HepG2 (cell line): ENCODE measurements at regions not wholly inside any gene's neighbourhood (a gene's known extent, or its start where the extent isn't known, plus 50 kb on each side); places are given as distances from the start of the nearest gene placed in this dataset.

Experiments
- ATAC-seq: fragments of 200-7000 bp; cut with Tn5 transposase; 3 replicates; pipeline ENCODE4 v1.9.1; 2020; ENCODE audit warnings: mild to moderate bottlenecking, moderate library complexity
- BruUV-seq: library from RNA; stranded (reverse); fragments of 400-500 nt; replicated peaks from 2 replicates; lab custom pipeline; 2021; lab: Mats Ljungman, UMichigan
- CTCF ChIA-PET: fragments of 300-600 bp; formaldehyde crosslinking; extraction: SDS; loops from one replicate; lab custom pipeline; 2021; ENCODE audit warnings: low total read pairs, inconsistent platforms, low intra/inter-chr PET ratio; lab: Yijun Ruan, JAX
- POLR2A ChIA-PET: fragments of 350-600 bp; sonication (Branson Sonifier 250); formaldehyde crosslinking; loops from one replicate; lab custom pipeline; 2020; ENCODE audit warnings: antibody characterized with exemption, inconsistent platforms; lab: Yijun Ruan, JAX
- DNase-seq: peaks from one replicate; pipeline ENCODE4 v3.0.0-alpha.2; 2015; ENCODE audit warnings: low spot score
- FAIRE-seq: peaks from 3 replicates; lab custom pipeline; 2011; peaks lifted over from hg19 to GRCh38; lab: Jason Lieb, UNC
- H2AFZ ChIP-seq: one replicate; pipeline ENCODE4 v1.6.1; 2011; ENCODE audit warnings: low read length, inconsistent platforms
- H3K27ac ChIP-seq: fragments of 300-600 bp; 3 replicates; pipeline ENCODE4 v1.8.0; 2011; ENCODE audit warnings: mixed run types, mild to moderate bottlenecking, mixed read lengths, low read length, inconsistent platforms; ENCODE audit not compliant: insufficient read depth; ENCODE audit errors: extremely low read length
- H3K27me3 ChIP-seq, 2 experiments: fragments of 200-600 bp in 1 of 2; 2 replicates in 1 of 2; 3 replicates in 1 of 2; pipeline versions ENCODE4 v1.6.0 to v1.8.0; 2011; ENCODE audit warnings: low read length in 2 of 2, mild to moderate bottlenecking in 2 of 2, moderate library complexity in 2 of 2, inconsistent platforms in 1 of 2; ENCODE audit not compliant: insufficient read depth in 2 of 2, control insufficient read depth in 1 of 2
- H3K36me3 ChIP-seq, 2 experiments: fragments of 200-600 bp in 1 of 2; replicated peaks in 1 of 2; 2 replicates in 1 of 2; 3 replicates in 1 of 2; pipeline versions ENCODE4 v1.5.1 to v1.8.0; 2011; ENCODE audit warnings: low read length in 2 of 2, inconsistent platforms in 1 of 2; ENCODE audit not compliant: insufficient read depth in 2 of 2, control insufficient read depth in 1 of 2
- H3K4me1 ChIP-seq: 2 replicates; pipeline ENCODE4 v1.5.1; 2012; ENCODE audit warnings: low read length, inconsistent platforms; ENCODE audit not compliant: insufficient read depth
- H3K4me2 ChIP-seq: 2 replicates; pipeline ENCODE4 v1.6.0; 2011; ENCODE audit warnings: low read depth, low read length, inconsistent platforms
- H3K4me3 ChIP-seq, 3 experiments: fragments of 200-600 bp in 1 of 3; sonication (generic), shearing (Covaris generic) in 1 of 3; replicated peaks in 1 of 3; 2 replicates each; pipeline ENCODE4 v1.5.1; 2011 to 2016; ENCODE audit warnings: low read length in 3 of 3, inconsistent platforms in 2 of 3, low read depth in 2 of 3, mild to moderate bottlenecking in 2 of 3, control low read depth in 1 of 3, mixed read lengths in 1 of 3; ENCODE audit not compliant: insufficient read depth in 1 of 3
- H3K79me2 ChIP-seq: one replicate; pipeline ENCODE4 v1.6.1; 2011; ENCODE audit warnings: low read length, inconsistent platforms; ENCODE audit not compliant: insufficient read depth
- H3K9ac ChIP-seq: 2 replicates; pipeline ENCODE4 v1.6.0; 2011; ENCODE audit warnings: mild to moderate bottlenecking, low read depth, low read length, inconsistent platforms; ENCODE audit not compliant: insufficient read depth
- H3K9me3 ChIP-seq: 2 replicates; pipeline ENCODE4 v1.5.1; 2012; ENCODE audit warnings: mild to moderate bottlenecking, low read length
- H4K20me1 ChIP-seq: 2 replicates; pipeline ENCODE4 v1.6.0; 2011; ENCODE audit warnings: inconsistent platforms, mild to moderate bottlenecking, low read length, moderate library complexity; ENCODE audit not compliant: insufficient read depth
- CAMTA2 ChIP-seq: sonication (generic); formaldehyde crosslinking; IDR thresholded peaks from 2 replicates; pipeline ENCODE4 v1.4.0; 2020; ENCODE audit warnings: mild to moderate bottlenecking, missing genetic modification reagents, borderline replicate concordance
- CREB3 ChIP-seq: sonication (generic); formaldehyde crosslinking; IDR thresholded peaks from 2 replicates; pipeline ENCODE4 v1.5.0; 2020; ENCODE audit warnings: missing genetic modification reagents
- MEIS1 ChIP-seq: sonication (generic); formaldehyde crosslinking; IDR thresholded peaks from 2 replicates; pipeline ENCODE4 v1.9.0; 2021; ENCODE audit warnings: mild to moderate bottlenecking, missing genetic modification reagents, moderate library complexity, borderline replicate concordance
- MTA1 ChIP-seq: sonication (generic); formaldehyde crosslinking; IDR thresholded peaks from 2 replicates; pipeline ENCODE4 v1.4.0; 2020; ENCODE audit warnings: missing genetic modification reagents, mild to moderate bottlenecking, borderline replicate concordance
- PHF21A ChIP-seq: sonication (generic); formaldehyde crosslinking; IDR thresholded peaks from 2 replicates; pipeline ENCODE4 v1.5.0; 2020; ENCODE audit warnings: mild to moderate bottlenecking, missing genetic modification reagents
- PHF8 ChIP-seq: sonication (generic); formaldehyde crosslinking; IDR thresholded peaks from 2 replicates; pipeline ENCODE4 v1.5.0; 2020; ENCODE audit warnings: missing genetic modification reagents
- PITX1 ChIP-seq: sonication (generic); formaldehyde crosslinking; IDR thresholded peaks from 2 replicates; pipeline ENCODE4 v1.5.1; 2020; ENCODE audit warnings: mild to moderate bottlenecking, missing genetic modification reagents
- SIX4 ChIP-seq: sonication (generic); formaldehyde crosslinking; IDR thresholded peaks from 2 replicates; pipeline ENCODE4 v1.4.0; 2020; ENCODE audit warnings: missing genetic modification reagents
- TARDBP ChIP-seq: sonication (generic); formaldehyde crosslinking; IDR thresholded peaks from 2 replicates; pipeline ENCODE4 v1.8.0; 2022; ENCODE audit warnings: mild to moderate bottlenecking, missing genetic modification reagents
- TERF1 ChIP-seq: sonication (generic); formaldehyde crosslinking; IDR thresholded peaks from 2 replicates; pipeline ENCODE4 v1.8.0; 2022; ENCODE audit warnings: mild to moderate bottlenecking, missing genetic modification reagents, moderate library complexity
- TOE1 ChIP-seq: sonication (generic); formaldehyde crosslinking; IDR thresholded peaks from 2 replicates; pipeline ENCODE4 v1.4.0; 2020; ENCODE audit warnings: mild to moderate bottlenecking, missing genetic modification reagents
- ZMAT3 ChIP-seq: sonication (generic); formaldehyde crosslinking; conservative IDR thresholded peaks from 2 replicates; pipeline ENCODE4 v1.7.0; 2021; ENCODE audit warnings: missing genetic modification reagents
- WGBS: methylation state at CpG from one replicate; pipeline ENCODE4 v1.1.6; 2017; ENCODE audit warnings: low lambda C conversion rate; 5-methylcytosine and 5-hydroxymethylcytosine counted together
- in situ Hi-C: cut with HindIII; loops from 2 replicates; pipeline ENCODE4 v1.10.0; 2017; ENCODE audit warnings: low pct_unique_long_range_greater_than_20kb; ENCODE audit not compliant: extremely low pct_ligation_motif_present
- intact Hi-C: fragments of 100-400 bp; cut with micrococcal nuclease; formaldehyde crosslinking; loops from one replicate; pipeline ENCODE4 v1.10.0; 2022; ENCODE audit not compliant: unreplicated experiment
- TF ChIP-seq, protein P1 (sequence below): sonication (generic); formaldehyde crosslinking; IDR thresholded peaks from 2 replicates; pipeline ENCODE4 v1.4.0; 2020; ENCODE audit warnings: missing genetic modification reagents, borderline replicate concordance
- TF ChIP-seq, protein P2 (sequence below): sonication (generic); formaldehyde crosslinking; IDR thresholded peaks from 2 replicates; pipeline ENCODE4 v1.9.0; 2021; ENCODE audit warnings: missing genetic modification reagents, borderline replicate concordance
- TF ChIP-seq, protein P3 (sequence below): sonication (generic); formaldehyde crosslinking; IDR thresholded peaks from 2 replicates; pipeline ENCODE4 v1.5.1; 2020; ENCODE audit warnings: missing genetic modification reagents, mild to moderate bottlenecking, borderline replicate concordance

DNA sequence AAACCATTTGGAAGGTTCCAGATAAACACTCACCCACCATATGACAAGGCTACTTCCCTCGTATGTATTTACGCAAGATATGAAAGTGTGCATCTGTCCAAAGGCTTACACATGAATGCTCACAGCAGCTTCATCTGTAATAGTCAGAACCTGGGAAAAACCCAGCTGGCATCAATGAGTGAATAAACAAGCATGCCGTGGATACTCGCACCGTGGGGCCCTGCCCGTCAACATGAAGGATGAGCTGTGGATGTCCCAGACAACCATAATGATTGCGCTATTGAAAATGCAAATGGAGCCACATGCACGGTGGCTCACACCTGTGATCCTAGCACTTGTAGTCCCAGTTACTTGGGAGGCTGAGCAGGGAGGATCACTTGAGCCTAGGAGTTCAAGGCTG lies 60.6 kb upstream of the FCN1 start:
- no peak for DNase-seq
- no peak for TF ChIP-seq ZMAT3
- TF ChIP-seq MTA1 (CRISPR knock-in tag), result no peak
- TF ChIP-seq PITX1, result no peak
- TF ChIP-seq CREB3, result no peak
- TF ChIP-seq MEIS1 (CRISPR knock-in tag), result no peak
- no peak for TF ChIP-seq PHF8
- TF ChIP-seq TERF1 (CRISPR knock-in tag), result no peak
- TF ChIP-seq, protein P1, sequence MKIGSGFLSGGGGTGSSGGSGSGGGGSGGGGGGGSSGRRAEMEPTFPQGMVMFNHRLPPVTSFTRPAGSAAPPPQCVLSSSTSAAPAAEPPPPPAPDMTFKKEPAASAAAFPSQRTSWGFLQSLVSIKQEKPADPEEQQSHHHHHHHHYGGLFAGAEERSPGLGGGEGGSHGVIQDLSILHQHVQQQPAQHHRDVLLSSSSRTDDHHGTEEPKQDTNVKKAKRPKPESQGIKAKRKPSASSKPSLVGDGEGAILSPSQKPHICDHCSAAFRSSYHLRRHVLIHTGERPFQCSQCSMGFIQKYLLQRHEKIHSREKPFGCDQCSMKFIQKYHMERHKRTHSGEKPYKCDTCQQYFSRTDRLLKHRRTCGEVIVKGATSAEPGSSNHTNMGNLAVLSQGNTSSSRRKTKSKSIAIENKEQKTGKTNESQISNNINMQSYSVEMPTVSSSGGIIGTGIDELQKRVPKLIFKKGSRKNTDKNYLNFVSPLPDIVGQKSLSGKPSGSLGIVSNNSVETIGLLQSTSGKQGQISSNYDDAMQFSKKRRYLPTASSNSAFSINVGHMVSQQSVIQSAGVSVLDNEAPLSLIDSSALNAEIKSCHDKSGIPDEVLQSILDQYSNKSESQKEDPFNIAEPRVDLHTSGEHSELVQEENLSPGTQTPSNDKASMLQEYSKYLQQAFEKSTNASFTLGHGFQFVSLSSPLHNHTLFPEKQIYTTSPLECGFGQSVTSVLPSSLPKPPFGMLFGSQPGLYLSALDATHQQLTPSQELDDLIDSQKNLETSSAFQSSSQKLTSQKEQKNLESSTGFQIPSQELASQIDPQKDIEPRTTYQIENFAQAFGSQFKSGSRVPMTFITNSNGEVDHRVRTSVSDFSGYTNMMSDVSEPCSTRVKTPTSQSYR (CRISPR knock-in tag), result no peak
- TF ChIP-seq TARDBP (CRISPR knock-in tag), result no peak
- TF ChIP-seq PHF21A, result no peak
- TF ChIP-seq CAMTA2 (CRISPR knock-in tag), result no peak
- TF ChIP-seq TOE1 (CRISPR knock-in tag), result no peak
- TF ChIP-seq, protein P2, sequence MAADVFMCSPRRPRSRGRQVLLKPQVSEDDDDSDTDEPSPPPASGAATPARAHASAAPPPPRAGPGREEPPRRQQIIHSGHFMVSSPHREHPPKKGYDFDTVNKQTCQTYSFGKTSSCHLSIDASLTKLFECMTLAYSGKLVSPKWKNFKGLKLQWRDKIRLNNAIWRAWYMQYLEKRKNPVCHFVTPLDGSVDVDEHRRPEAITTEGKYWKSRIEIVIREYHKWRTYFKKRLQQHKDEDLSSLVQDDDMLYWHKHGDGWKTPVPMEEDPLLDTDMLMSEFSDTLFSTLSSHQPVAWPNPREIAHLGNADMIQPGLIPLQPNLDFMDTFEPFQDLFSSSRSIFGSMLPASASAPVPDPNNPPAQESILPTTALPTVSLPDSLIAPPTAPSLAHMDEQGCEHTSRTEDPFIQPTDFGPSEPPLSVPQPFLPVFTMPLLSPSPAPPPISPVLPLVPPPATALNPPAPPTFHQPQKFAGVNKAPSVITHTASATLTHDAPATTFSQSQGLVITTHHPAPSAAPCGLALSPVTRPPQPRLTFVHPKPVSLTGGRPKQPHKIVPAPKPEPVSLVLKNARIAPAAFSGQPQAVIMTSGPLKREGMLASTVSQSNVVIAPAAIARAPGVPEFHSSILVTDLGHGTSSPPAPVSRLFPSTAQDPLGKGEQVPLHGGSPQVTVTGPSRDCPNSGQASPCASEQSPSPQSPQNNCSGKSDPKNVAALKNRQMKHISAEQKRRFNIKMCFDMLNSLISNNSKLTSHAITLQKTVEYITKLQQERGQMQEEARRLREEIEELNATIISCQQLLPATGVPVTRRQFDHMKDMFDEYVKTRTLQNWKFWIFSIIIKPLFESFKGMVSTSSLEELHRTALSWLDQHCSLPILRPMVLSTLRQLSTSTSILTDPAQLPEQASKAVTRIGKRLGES (CRISPR knock-in tag), result no peak
- TF ChIP-seq, protein P3, sequence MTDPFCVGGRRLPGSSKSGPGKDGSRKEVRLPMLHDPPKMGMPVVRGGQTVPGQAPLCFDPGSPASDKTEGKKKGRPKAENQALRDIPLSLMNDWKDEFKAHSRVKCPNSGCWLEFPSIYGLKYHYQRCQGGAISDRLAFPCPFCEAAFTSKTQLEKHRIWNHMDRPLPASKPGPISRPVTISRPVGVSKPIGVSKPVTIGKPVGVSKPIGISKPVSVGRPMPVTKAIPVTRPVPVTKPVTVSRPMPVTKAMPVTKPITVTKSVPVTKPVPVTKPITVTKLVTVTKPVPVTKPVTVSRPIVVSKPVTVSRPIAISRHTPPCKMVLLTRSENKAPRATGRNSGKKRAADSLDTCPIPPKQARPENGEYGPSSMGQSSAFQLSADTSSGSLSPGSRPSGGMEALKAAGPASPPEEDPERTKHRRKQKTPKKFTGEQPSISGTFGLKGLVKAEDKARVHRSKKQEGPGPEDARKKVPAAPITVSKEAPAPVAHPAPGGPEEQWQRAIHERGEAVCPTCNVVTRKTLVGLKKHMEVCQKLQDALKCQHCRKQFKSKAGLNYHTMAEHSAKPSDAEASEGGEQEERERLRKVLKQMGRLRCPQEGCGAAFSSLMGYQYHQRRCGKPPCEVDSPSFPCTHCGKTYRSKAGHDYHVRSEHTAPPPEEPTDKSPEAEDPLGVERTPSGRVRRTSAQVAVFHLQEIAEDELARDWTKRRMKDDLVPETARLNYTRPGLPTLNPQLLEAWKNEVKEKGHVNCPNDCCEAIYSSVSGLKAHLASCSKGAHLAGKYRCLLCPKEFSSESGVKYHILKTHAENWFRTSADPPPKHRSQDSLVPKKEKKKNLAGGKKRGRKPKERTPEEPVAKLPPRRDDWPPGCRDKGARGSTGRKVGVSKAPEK (CRISPR knock-in tag), result no peak
- TF ChIP-seq SIX4 (CRISPR knock-in tag), result no peak

More for the DNA sequence above, 60.6 kb upstream of the FCN1 start:
- WGBS, result 42% methylated on average over 4 of the region's 8 CpGs
- Histone ChIP-seq H3K4me1 (no peaks in the 10 kb centered on the region), H3K9ac (no peak overlapping the region), H3K4me3 (no peak overlapping the region), H3K4me2 (no peak overlapping the region), H3K27ac (no peak overlapping the region), H3K79me2 (no peaks in the 10 kb centered on the region), H2AFZ (no peak overlapping the region), H3K9me3 (no peaks in the 10 kb centered on the region), H3K27me3 (peaks cover 3 to 27% of the 10 kb centered on the region in 2 experiments; a peak in 3 of 5 replicates), H4K20me1 (no peaks in the 10 kb centered on the region), H3K36me3 (no peaks in the 10 kb centered on the region)
- no peak for FAIRE-seq
- intact Hi-C loops (no loop called here), in situ Hi-C loops (no loop called here)
- ChIA-PET CTCF (no interaction called here), POLR2A (no interaction called here)
- BruUV-seq, result no TSS peak
- ATAC-seq, result no peak
